PFSK-1 (cell line): ENCODE measurements at regions not wholly inside any gene's neighbourhood (a gene's known extent, or its start where the extent isn't known, plus 50 kb on each side); places are given as distances from the start of the nearest gene placed in this dataset.

Experiments used
- POLR2AphosphoS5 ChIP-seq: IDR thresholded peaks from 2 replicates; pipeline ENCODE4 v1.6.1; 2012; ENCODE audit warnings: low read depth, mild to moderate bottlenecking, control low read depth, low read length, moderate library complexity
- SIN3A ChIP-seq: IDR thresholded peaks from 2 replicates; pipeline ENCODE4 v1.6.1; 2012; ENCODE audit warnings: mild to moderate bottlenecking, low read length, moderate library complexity, borderline replicate concordance; ENCODE audit not compliant: insufficient read depth
- TAF1 ChIP-seq: IDR thresholded peaks from 2 replicates; pipeline ENCODE4 v1.6.1; 2012; ENCODE audit warnings: low read length, control low read depth, borderline replicate concordance; ENCODE audit not compliant: insufficient read depth
- TF ChIP-seq, protein P1 (sequence below), 2 experiments: IDR thresholded peaks; 2 replicates each; pipeline versions ENCODE4 v1.6.1 to v1.8.0; 2011 to 2012; ENCODE audit warnings: low read depth in 2 of 2, low read length in 2 of 2, control low read depth in 1 of 2, inconsistent platforms in 1 of 2, mild to moderate bottlenecking in 1 of 2, moderate library complexity in 1 of 2; ENCODE audit not compliant: insufficient read depth in 1 of 2

DNA sequence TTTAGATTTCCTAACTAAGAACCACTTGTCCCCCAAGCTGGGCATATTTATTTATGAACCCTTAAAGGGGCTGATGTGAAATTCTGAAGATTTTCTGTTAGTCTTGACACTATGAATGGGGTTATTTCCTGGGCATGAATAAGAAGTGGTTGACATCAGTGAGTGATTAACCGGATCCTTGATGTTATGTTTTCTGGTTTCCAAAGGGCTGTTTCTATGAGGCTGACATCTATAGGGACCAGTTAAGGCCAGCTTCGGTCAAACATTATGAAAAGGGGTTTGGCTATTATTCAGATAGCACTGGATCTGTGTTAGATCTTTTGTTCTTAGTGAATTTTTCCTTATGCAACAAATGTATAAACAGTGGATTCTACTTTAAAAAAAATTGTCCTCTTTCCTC is 443.7 kb upstream of the SPRED2 start:
- TF ChIP-seq, protein P1, sequence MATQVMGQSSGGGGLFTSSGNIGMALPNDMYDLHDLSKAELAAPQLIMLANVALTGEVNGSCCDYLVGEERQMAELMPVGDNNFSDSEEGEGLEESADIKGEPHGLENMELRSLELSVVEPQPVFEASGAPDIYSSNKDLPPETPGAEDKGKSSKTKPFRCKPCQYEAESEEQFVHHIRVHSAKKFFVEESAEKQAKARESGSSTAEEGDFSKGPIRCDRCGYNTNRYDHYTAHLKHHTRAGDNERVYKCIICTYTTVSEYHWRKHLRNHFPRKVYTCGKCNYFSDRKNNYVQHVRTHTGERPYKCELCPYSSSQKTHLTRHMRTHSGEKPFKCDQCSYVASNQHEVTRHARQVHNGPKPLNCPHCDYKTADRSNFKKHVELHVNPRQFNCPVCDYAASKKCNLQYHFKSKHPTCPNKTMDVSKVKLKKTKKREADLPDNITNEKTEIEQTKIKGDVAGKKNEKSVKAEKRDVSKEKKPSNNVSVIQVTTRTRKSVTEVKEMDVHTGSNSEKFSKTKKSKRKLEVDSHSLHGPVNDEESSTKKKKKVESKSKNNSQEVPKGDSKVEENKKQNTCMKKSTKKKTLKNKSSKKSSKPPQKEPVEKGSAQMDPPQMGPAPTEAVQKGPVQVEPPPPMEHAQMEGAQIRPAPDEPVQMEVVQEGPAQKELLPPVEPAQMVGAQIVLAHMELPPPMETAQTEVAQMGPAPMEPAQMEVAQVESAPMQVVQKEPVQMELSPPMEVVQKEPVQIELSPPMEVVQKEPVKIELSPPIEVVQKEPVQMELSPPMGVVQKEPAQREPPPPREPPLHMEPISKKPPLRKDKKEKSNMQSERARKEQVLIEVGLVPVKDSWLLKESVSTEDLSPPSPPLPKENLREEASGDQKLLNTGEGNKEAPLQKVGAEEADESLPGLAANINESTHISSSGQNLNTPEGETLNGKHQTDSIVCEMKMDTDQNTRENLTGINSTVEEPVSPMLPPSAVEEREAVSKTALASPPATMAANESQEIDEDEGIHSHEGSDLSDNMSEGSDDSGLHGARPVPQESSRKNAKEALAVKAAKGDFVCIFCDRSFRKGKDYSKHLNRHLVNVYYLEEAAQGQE (IDR thresholded peaks at IDR 0.05; ENCODE audit: insufficient read depth in 1 of 2, low read depth in 2 of 2, low read length in 2 of 2), result no peak
- TF ChIP-seq TAF1 (no peak), SIN3A (no peak), POLR2AphosphoS5 (no peak)
